Uterus (tissue), 2 donors: ENCODE measurements at regions not wholly inside any gene's neighbourhood (a gene's known extent, or its start where the extent isn't known, plus 50 kb on each side); places are given as distances from the start of the nearest gene placed in this dataset.

ENCODE experiments used
- POLR2A ChIP-seq, 2 donors: fragments of 450-650 bp; IDR thresholded peaks; one replicate each; pipeline ENCODE4 v1.6.1; 2016; ENCODE audit warnings: antibody characterized with exemption in 2 of 2, mild to moderate bottlenecking in 1 of 2, moderate library complexity in 1 of 2
- TF ChIP-seq, protein P1 (sequence below), 4 experiments: fragments of 200-600 bp in 2 of 4; fragments of 450-650 bp in 2 of 4; sonication (generic) in 2 of 4; IDR thresholded peaks; one replicate each; pipeline ENCODE4 v1.5.1; 2016 to 2019; ENCODE audit warnings: antibody characterized with exemption in 4 of 4, mild to moderate bottlenecking in 2 of 4, moderate library complexity in 1 of 4

DNA sequence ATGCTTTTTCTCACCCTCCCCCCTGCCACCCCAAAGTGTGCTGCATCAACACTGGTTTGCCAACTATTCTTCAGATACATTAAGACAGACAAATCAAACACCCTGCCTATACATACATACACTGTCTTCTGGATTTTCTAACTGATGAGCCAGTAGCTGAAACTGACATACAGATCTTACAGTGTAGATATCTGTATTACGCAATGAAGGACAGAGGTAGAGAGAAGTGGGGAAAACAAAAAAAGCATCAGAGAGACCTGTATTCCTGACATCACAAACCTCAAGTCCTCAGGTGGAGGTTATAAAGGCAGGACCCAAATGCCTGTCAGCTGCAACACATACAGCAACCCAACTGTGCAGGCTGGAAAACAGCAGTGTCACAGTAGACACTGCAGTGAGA is 535.4 kb downstream of the HACE1 start:
- TF ChIP-seq, protein P1, sequence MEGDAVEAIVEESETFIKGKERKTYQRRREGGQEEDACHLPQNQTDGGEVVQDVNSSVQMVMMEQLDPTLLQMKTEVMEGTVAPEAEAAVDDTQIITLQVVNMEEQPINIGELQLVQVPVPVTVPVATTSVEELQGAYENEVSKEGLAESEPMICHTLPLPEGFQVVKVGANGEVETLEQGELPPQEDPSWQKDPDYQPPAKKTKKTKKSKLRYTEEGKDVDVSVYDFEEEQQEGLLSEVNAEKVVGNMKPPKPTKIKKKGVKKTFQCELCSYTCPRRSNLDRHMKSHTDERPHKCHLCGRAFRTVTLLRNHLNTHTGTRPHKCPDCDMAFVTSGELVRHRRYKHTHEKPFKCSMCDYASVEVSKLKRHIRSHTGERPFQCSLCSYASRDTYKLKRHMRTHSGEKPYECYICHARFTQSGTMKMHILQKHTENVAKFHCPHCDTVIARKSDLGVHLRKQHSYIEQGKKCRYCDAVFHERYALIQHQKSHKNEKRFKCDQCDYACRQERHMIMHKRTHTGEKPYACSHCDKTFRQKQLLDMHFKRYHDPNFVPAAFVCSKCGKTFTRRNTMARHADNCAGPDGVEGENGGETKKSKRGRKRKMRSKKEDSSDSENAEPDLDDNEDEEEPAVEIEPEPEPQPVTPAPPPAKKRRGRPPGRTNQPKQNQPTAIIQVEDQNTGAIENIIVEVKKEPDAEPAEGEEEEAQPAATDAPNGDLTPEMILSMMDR (IDR thresholded peaks at IDR 0.05): no peak
- no peak for TF ChIP-seq POLR2A (IDR thresholded peaks at IDR 0.05)
